Endothelial cell of umbilical vein (primary cell): ENCODE measurements at regions not wholly inside any gene's neighbourhood (a gene's known extent, or its start where the extent isn't known, plus 50 kb on each side); places are given as distances from the start of the nearest gene placed in this dataset.

Experiments
- BruUV-seq: library from RNA; stranded (reverse); fragments of 400-500 nt; replicated peaks from 2 replicates; lab custom pipeline; 2021; lab: Mats Ljungman, UMichigan
- CTCF ChIA-PET: fragments of 300-600, 350-600 bp; sonication (Branson Sonifier 250); formaldehyde crosslinking; loops from one replicate; lab custom pipeline; 2021; ENCODE audit warnings: antibody characterized with exemption, inconsistent platforms; lab: Charles Lee
- POLR2A ChIA-PET: fragments of 300-600, 350-600 bp; sonication (Branson Sonifier 250); formaldehyde crosslinking; loops from one replicate; lab custom pipeline; 2021; ENCODE audit warnings: antibody characterized with exemption, inconsistent platforms; lab: Charles Lee
- DNase-seq: peaks from one replicate; pipeline ENCODE4 v3.0.0-alpha.2; 2011; ENCODE audit warnings: low read depth, low spot score
- FAIRE-seq: peaks from 2 replicates; lab custom pipeline; 2011; peaks lifted over from hg19 to GRCh38; lab: Jason Lieb, UNC
- H2AFZ ChIP-seq: 2 replicates; pipeline ENCODE4 v1.6.0; 2012; ENCODE audit warnings: low read depth, low read length, control low read depth, inconsistent platforms
- H3K27ac ChIP-seq: 2 replicates; pipeline ENCODE4 v1.5.1; 2011; ENCODE audit warnings: low read depth, mild to moderate bottlenecking, control low read depth, low read length, moderate library complexity; ENCODE audit not compliant: insufficient read depth
- H3K27me3 ChIP-seq, 2 experiments: 2 replicates each; pipeline versions ENCODE4 v1.6.0 to v1.6.1; 2011; ENCODE audit warnings: low read length in 2 of 2, mixed read lengths in 1 of 2; ENCODE audit not compliant: control insufficient read depth in 2 of 2, insufficient read depth in 2 of 2
- H3K36me3 ChIP-seq, 2 experiments: 2 replicates in 1 of 2; 3 replicates in 1 of 2; pipeline ENCODE4 v1.5.1; 2011; ENCODE audit warnings: low read length in 2 of 2, mild to moderate bottlenecking in 1 of 2, moderate library complexity in 1 of 2; ENCODE audit not compliant: control insufficient read depth in 2 of 2, insufficient read depth in 2 of 2; ENCODE audit errors: extremely low read depth in 1 of 2
- H3K4me1 ChIP-seq: 3 replicates; pipeline ENCODE4 v1.5.1; 2011; ENCODE audit warnings: mild to moderate bottlenecking, low read length; ENCODE audit not compliant: control insufficient read depth, insufficient read depth; ENCODE audit errors: extremely low read depth
- H3K4me2 ChIP-seq: 2 replicates; pipeline ENCODE4 v1.6.1; 2011; ENCODE audit warnings: low read length, control low read depth, mixed read lengths; ENCODE audit not compliant: insufficient read depth
- H3K4me3 ChIP-seq, 3 experiments: fragments of 200-600 bp in 1 of 3; sonication (generic), shearing (Covaris generic) in 1 of 3; replicated peaks in 1 of 3; 2 replicates each; pipeline ENCODE4 v1.5.1; 2011 to 2016; ENCODE audit warnings: control low read depth in 3 of 3, low read length in 3 of 3, mild to moderate bottlenecking in 2 of 3, inconsistent platforms in 1 of 3, low read depth in 1 of 3, moderate library complexity in 1 of 3; ENCODE audit not compliant: insufficient read depth in 1 of 3
- H3K79me2 ChIP-seq: 2 replicates; pipeline ENCODE4 v1.6.0; 2012; ENCODE audit warnings: low read length, inconsistent platforms; ENCODE audit not compliant: control insufficient read depth, insufficient read depth
- H3K9ac ChIP-seq: replicated peaks from 2 replicates; pipeline ENCODE3; 2011; ENCODE audit warnings: low read length, control low read depth; ENCODE audit not compliant: insufficient read depth; ENCODE audit errors: extremely low read depth
- H3K9me1 ChIP-seq: replicated peaks from 3 replicates; pipeline ENCODE4 v1.6.0; 2011; ENCODE audit warnings: mild to moderate bottlenecking, low read length; ENCODE audit not compliant: control insufficient read depth, insufficient read depth; ENCODE audit errors: extremely low read depth
- H3K9me3 ChIP-seq: replicated peaks from 2 replicates; pipeline ENCODE4 v1.5.1; 2012; ENCODE audit warnings: low read length, inconsistent platforms; ENCODE audit not compliant: control insufficient read depth, insufficient read depth
- H4K20me1 ChIP-seq: replicated peaks from 2 replicates; pipeline ENCODE3; 2011; ENCODE audit warnings: mild to moderate bottlenecking, low read length; ENCODE audit not compliant: control insufficient read depth, insufficient read depth; ENCODE audit errors: extremely low read depth
- CTCF ChIP-seq, 2 donors: IDR thresholded peaks; 1 replicate in 1 of 2; 2 replicates in 1 of 2; pipeline ENCODE4 v1.5.1; 2011; ENCODE audit warnings: low read length in 2 of 2, mild to moderate bottlenecking in 2 of 2, moderate library complexity in 2 of 2, control low read depth in 1 of 2, inconsistent platforms in 1 of 2, low read depth in 1 of 2; ENCODE audit not compliant: insufficient read depth in 1 of 2; ENCODE audit errors: extremely low read depth in 1 of 2
- EZH2 ChIP-seq: IDR thresholded peaks from 2 replicates; pipeline ENCODE4 v1.6.1; 2012; ENCODE audit warnings: borderline replicate concordance, low read depth, mild to moderate bottlenecking, moderate library complexity, low read length, inconsistent platforms; ENCODE audit not compliant: severe bottlenecking
- FOS ChIP-seq: IDR thresholded peaks from 2 replicates; pipeline ENCODE4 v1.6.1; 2011; ENCODE audit warnings: mild to moderate bottlenecking, low read length, moderate library complexity, borderline replicate concordance; ENCODE audit not compliant: insufficient read depth
- GATA2 ChIP-seq: IDR thresholded peaks from 2 replicates; pipeline ENCODE4 v1.7.0; 2011; ENCODE audit warnings: low read depth, mild to moderate bottlenecking, moderate library complexity, mixed read lengths, low read length; ENCODE audit not compliant: insufficient read length, insufficient read depth
- JUN ChIP-seq: IDR thresholded peaks from 2 replicates; pipeline ENCODE4 v1.6.1; 2011; ENCODE audit warnings: borderline replicate concordance, low read depth; ENCODE audit not compliant: insufficient read length, insufficient read depth
- MAX ChIP-seq: IDR thresholded peaks from 2 replicates; pipeline ENCODE4 v1.6.1; 2011; ENCODE audit not compliant: insufficient read depth, insufficient read length
- MYC ChIP-seq: IDR thresholded peaks from one replicate; pipeline ENCODE4 v1.6.1; 2011; ENCODE audit warnings: mild to moderate bottlenecking, low read depth, low read length
- POLR2A ChIP-seq: IDR thresholded peaks from 2 replicates; pipeline ENCODE4 v1.6.1; 2012; ENCODE audit warnings: low read depth, mild to moderate bottlenecking, control low read depth, low read length
- POLR2AphosphoS5 ChIP-seq: IDR thresholded peaks from 2 replicates; pipeline ENCODE4 v1.6.1; 2012; ENCODE audit warnings: low read depth, mild to moderate bottlenecking, control low read depth, low read length, moderate library complexity; ENCODE audit not compliant: insufficient read depth
- dilution Hi-C: fragments of 300-500 bp; cut with MboI; formaldehyde crosslinking; loops from one replicate; pipeline ENCODE4 v1.15.0; 2019; ENCODE audit warnings: low sequenced_read_pairs; ENCODE audit not compliant: extremely low pct_ligation_motif_present
- intact Hi-C: fragments of 100-400 bp; cut with micrococcal nuclease; formaldehyde crosslinking; loops from one replicate; pipeline ENCODE4 v1.10.0; 2022

DNA sequence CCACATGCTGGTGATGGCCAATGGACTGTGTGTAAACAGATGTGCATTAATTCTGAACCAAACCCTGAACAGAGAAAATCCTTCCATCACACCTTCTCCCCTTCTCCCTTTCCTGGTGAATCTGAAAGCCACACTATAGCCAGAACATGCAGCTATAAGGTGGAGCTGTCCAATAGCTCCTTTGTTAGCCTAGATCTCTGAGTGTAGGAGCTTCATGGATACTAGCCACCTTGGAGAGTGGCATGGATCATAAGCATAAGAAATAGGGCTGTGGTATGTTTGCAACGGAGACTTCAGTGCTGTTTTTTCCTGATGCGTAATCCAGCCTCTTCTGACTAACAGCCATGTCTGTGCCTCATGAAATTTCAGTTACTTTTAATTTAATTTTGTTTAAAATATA lies 364.5 kb downstream of the BTG1 start:
- Histone ChIP-seq H3K9me3 (no peaks in the 10 kb centered on the region), H3K4me3 (no peak overlapping the region), H3K36me3 (no peaks in the 10 kb centered on the region), H3K79me2 (no peaks in the 10 kb centered on the region), H3K9me1 (no peaks in the 10 kb centered on the region), H3K4me2 (no peak overlapping the region), H3K9ac (no peak overlapping the region), H3K27ac (no peak overlapping the region), H4K20me1 (no peaks in the 10 kb centered on the region), H3K27me3 (no peaks in the 10 kb centered on the region), H3K4me1 (peaks cover 13% of the 10 kb centered on the region), H2AFZ (no peak overlapping the region)
- DNase-seq (peak; percentile 5), FAIRE-seq (no peak)
- TF ChIP-seq MYC, result no peak
- TF ChIP-seq POLR2AphosphoS5, result no peak
- TF ChIP-seq EZH2, result no peak
- no peak for TF ChIP-seq JUN
- TF ChIP-seq POLR2A, result no peak
- no peak for TF ChIP-seq GATA2
- no peak for TF ChIP-seq FOS
- no peak for TF ChIP-seq CTCF (IDR thresholded peaks at IDR 0.05; ENCODE audit: extremely low read depth in 1 of 2, insufficient read depth in 1 of 2, low read depth in 1 of 2, low read length in 2 of 2)
- no peak for TF ChIP-seq MAX
- dilution Hi-C loops, result no loop called here
- ChIA-PET CTCF (interaction anchor here (1.3 kb wide), 1 partner anchor 399 kb away, joined by 4 read pairs; no protein-coding TSS in a partner anchor), POLR2A (no interaction called here)
- intact Hi-C loops, result no loop called here
- BruUV-seq, result no TSS peak
